DND-41 (cell line): ENCODE measurements at regions not wholly inside any gene's neighbourhood (a gene's known extent, or its start where the extent isn't known, plus 50 kb on each side); places are given as distances from the start of the nearest gene placed in this dataset.

Experiments used
- EZH2 ChIP-seq: IDR thresholded peaks from 3 replicates; pipeline ENCODE4 v1.6.1; 2012; ENCODE audit warnings: borderline replicate concordance, low read depth, mild to moderate bottlenecking, moderate library complexity, low read length, inconsistent platforms; ENCODE audit not compliant: severe bottlenecking
- TF ChIP-seq, protein P1 (sequence below): IDR thresholded peaks from 2 replicates; pipeline ENCODE4 v1.5.1; 2012; ENCODE audit warnings: borderline replicate concordance, low read length, moderate library complexity, mild to moderate bottlenecking; ENCODE audit not compliant: poor library complexity, severe bottlenecking; ENCODE audit errors: extremely low read depth

DNA sequence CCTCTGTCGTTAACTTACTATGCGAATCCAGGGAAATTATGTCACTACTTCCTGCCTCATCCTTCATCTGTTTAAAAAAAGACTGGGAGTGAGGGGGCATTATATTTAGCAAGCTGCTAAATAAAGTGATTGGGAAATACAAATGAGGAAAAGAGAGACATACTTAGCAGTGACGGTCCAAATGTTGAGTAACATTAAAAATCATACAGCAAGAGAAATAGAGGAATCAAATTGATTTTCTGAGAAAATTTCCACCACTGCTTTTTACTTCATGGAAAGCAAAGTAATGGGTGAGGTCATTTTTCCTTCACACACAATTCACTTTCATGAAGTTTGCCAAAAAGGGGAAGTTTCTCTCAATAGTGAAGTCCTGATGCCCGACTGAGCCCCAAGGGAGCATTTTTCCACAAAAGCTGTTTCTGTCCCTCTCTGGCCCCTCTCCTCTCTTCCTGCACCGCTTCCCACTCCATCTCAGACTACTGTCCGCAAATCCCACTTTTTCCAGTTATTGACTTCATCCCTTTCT is 61.9 kb upstream of the ADO start:
- TF ChIP-seq, protein P1, sequence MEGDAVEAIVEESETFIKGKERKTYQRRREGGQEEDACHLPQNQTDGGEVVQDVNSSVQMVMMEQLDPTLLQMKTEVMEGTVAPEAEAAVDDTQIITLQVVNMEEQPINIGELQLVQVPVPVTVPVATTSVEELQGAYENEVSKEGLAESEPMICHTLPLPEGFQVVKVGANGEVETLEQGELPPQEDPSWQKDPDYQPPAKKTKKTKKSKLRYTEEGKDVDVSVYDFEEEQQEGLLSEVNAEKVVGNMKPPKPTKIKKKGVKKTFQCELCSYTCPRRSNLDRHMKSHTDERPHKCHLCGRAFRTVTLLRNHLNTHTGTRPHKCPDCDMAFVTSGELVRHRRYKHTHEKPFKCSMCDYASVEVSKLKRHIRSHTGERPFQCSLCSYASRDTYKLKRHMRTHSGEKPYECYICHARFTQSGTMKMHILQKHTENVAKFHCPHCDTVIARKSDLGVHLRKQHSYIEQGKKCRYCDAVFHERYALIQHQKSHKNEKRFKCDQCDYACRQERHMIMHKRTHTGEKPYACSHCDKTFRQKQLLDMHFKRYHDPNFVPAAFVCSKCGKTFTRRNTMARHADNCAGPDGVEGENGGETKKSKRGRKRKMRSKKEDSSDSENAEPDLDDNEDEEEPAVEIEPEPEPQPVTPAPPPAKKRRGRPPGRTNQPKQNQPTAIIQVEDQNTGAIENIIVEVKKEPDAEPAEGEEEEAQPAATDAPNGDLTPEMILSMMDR, result no peak
- TF ChIP-seq EZH2, result no peak
